IMR-90 (cell line): ENCODE measurements at regions not wholly inside any gene's neighbourhood (a gene's known extent, or its start where the extent isn't known, plus 50 kb on each side); places are given as distances from the start of the nearest gene placed in this dataset.
"Not testable (repeated sequence)": the region's sequence is repeated elsewhere in the genome, so short reads cannot be mapped to it uniquely, and the experiment has no call there.

Source experiments
- ATAC-seq: fragments of 200-7000 bp; cut with Tn5 transposase; 2 replicates; pipeline ENCODE4 v1.9.1; 2020; ENCODE audit warnings: low read depth, mild to moderate bottlenecking, moderate library complexity
- BruUV-seq: library from RNA; stranded (reverse); fragments of 400-500 nt; replicated peaks from 2 replicates; lab custom pipeline; 2021; lab: Mats Ljungman, UMichigan
- CTCF ChIA-PET: fragments of 300-600 bp; formaldehyde crosslinking; extraction: SDS; loops from one replicate; lab custom pipeline; 2021; ENCODE audit warnings: antibody characterized with exemption; lab: Yijun Ruan, JAX
- POLR2A ChIA-PET: fragments of 300-600 bp; sonication (Branson Sonifier 250); formaldehyde crosslinking; loops from one replicate; lab custom pipeline; 2022; ENCODE audit warnings: antibody characterized with exemption; ENCODE audit not compliant: unreplicated experiment; lab: Charles Lee
- DNase-seq: peaks from one replicate; pipeline ENCODE4 v3.0.0; 2013
- H2AFZ ChIP-seq: replicated peaks from 2 replicates; pipeline ENCODE3; 2013; ENCODE audit warnings: low read length, mild to moderate bottlenecking; ENCODE audit not compliant: poor library complexity
- H2AK5ac ChIP-seq: 2 replicates; pipeline ENCODE4 v1.6.1; 2013; ENCODE audit warnings: low read depth, low read length, inconsistent platforms
- H2AK9ac ChIP-seq: replicated peaks from 2 replicates; pipeline ENCODE3; 2013; ENCODE audit warnings: mild to moderate bottlenecking, low read depth, low read length, moderate library complexity; ENCODE audit not compliant: poor library complexity
- H2BK120ac ChIP-seq: 2 replicates; pipeline ENCODE4 v1.6.1; 2013; ENCODE audit warnings: low read depth, low read length, inconsistent platforms
- H2BK15ac ChIP-seq: 3 replicates; pipeline ENCODE4 v1.6.1; 2013; ENCODE audit warnings: low read depth, low read length, inconsistent platforms
- H2BK20ac ChIP-seq: 2 replicates; pipeline ENCODE4 v1.6.1; 2013; ENCODE audit warnings: low read depth, mild to moderate bottlenecking, inconsistent platforms, low read length, moderate library complexity
- H2BK5ac ChIP-seq: 2 replicates; pipeline ENCODE4 v1.6.1; 2013; ENCODE audit warnings: mild to moderate bottlenecking, low read depth, low read length, inconsistent platforms; ENCODE audit not compliant: poor library complexity, severe bottlenecking
- H3K14ac ChIP-seq: replicated peaks from 2 replicates; pipeline ENCODE4 v1.6.1; 2013; ENCODE audit warnings: low read depth, low read length, inconsistent platforms
- H3K18ac ChIP-seq: 2 replicates; pipeline ENCODE4 v1.6.1; 2013; ENCODE audit warnings: low read depth, low read length, control low read depth
- H3K23ac ChIP-seq: 2 replicates; pipeline ENCODE4 v1.6.1; 2013; ENCODE audit warnings: low read depth, low read length, inconsistent platforms
- H3K27ac ChIP-seq: 2 replicates; pipeline ENCODE4 v1.5.1; 2013; ENCODE audit warnings: mild to moderate bottlenecking, control low read depth, low read length; ENCODE audit not compliant: insufficient read depth
- H3K27me3 ChIP-seq: 2 replicates; pipeline ENCODE4 v1.6.1; 2013; ENCODE audit warnings: low read length; ENCODE audit not compliant: control insufficient read depth, insufficient read depth
- H3K36me3 ChIP-seq: 2 replicates; pipeline ENCODE4 v1.6.1; 2013; ENCODE audit warnings: low read length, mixed read lengths; ENCODE audit not compliant: control insufficient read depth, insufficient read depth
- H3K4ac ChIP-seq: 2 replicates; pipeline ENCODE4 v1.6.1; 2013; ENCODE audit warnings: low read depth, low read length, inconsistent platforms
- H3K4me1 ChIP-seq: 2 replicates; pipeline ENCODE4 v1.6.1; 2013; ENCODE audit warnings: low read length, mixed read lengths; ENCODE audit not compliant: control insufficient read depth, insufficient read depth
- H3K4me2 ChIP-seq: 2 replicates; pipeline ENCODE4 v1.6.1; 2013; ENCODE audit warnings: low read depth, mild to moderate bottlenecking, control low read depth, low read length, moderate library complexity
- H3K4me3 ChIP-seq: 2 replicates; pipeline ENCODE4 v1.5.1; 2013; ENCODE audit warnings: low read depth, mild to moderate bottlenecking, control low read depth, low read length, moderate library complexity; ENCODE audit not compliant: insufficient read depth
- H3K56ac ChIP-seq: 2 replicates; pipeline ENCODE4 v1.6.1; 2013; ENCODE audit warnings: low read length, inconsistent platforms; ENCODE audit not compliant: insufficient read depth; ENCODE audit errors: extremely low read depth
- H3K79me1 ChIP-seq, 2 experiments: 2 replicates each; pipeline ENCODE4 v1.6.1; 2013; ENCODE audit warnings: low read length in 2 of 2, inconsistent platforms in 1 of 2, low read depth in 1 of 2
- H3K9ac ChIP-seq: 2 replicates; pipeline ENCODE4 v1.6.1; 2013; ENCODE audit warnings: low read depth, low read length, control low read depth
- H3K9me1 ChIP-seq: 2 replicates; pipeline ENCODE4 v1.6.1; 2013; ENCODE audit warnings: low read length, inconsistent platforms; ENCODE audit not compliant: insufficient read depth
- H3K9me3 ChIP-seq: 2 replicates; pipeline ENCODE4 v1.6.1; 2013; ENCODE audit warnings: low read length; ENCODE audit not compliant: control insufficient read depth, insufficient read depth
- H4K20me1 ChIP-seq: 2 replicates; pipeline ENCODE4 v1.6.1; 2013; ENCODE audit warnings: low read length, inconsistent platforms; ENCODE audit not compliant: insufficient read depth
- H4K5ac ChIP-seq: 2 replicates; pipeline ENCODE4 v1.6.1; 2013; ENCODE audit warnings: mild to moderate bottlenecking, low read depth, low read length, control low read depth
- H4K8ac ChIP-seq, 2 experiments: 2 replicates each; pipeline ENCODE4 v1.6.1; 2013; ENCODE audit warnings: low read depth in 2 of 2, low read length in 2 of 2, control low read depth in 1 of 2, inconsistent platforms in 1 of 2
- H4K91ac ChIP-seq: 2 replicates; pipeline ENCODE4 v1.6.1; 2013; ENCODE audit warnings: low read depth, low read length, inconsistent platforms; ENCODE audit not compliant: insufficient read depth
- WGBS, 2 experiments: methylation state at CpG; one replicate each; pipeline versions ENCODE4 v1.1.5 to v1.1.7; 2013; ENCODE audit warnings: missing lambda C conversion rate in 2 of 2; ENCODE audit not compliant: insufficient read length in 1 of 2; ENCODE audit errors: extremely low coverage in 2 of 2; 5-methylcytosine and 5-hydroxymethylcytosine counted together
- dilution Hi-C: fragments of 300-500 bp; cut with HindIII; formaldehyde crosslinking; loops from one replicate; pipeline ENCODE4 v1.14.3; 2018; ENCODE audit warnings: low sequenced_read_pairs; ENCODE audit not compliant: unreplicated experiment
- in situ Hi-C: fragments of 300-500 bp; cut with MboI; formaldehyde crosslinking; loops from 3 replicates; pipeline ENCODE4 v1.14.3; 2019; ENCODE audit warnings: low sequenced_read_pairs, inconsistent platforms, mixed read lengths
- intact Hi-C: fragments of 100-400 bp; cut with micrococcal nuclease; formaldehyde crosslinking; loops from 2 replicates; pipeline ENCODE4 v1.10.0; 2022

- H3K9me3 ChIP-seq, BruUV-seq, H4K8ac ChIP-seq, H3K9me1 ChIP-seq, ATAC-seq, H3K4me3 ChIP-seq, H3K36me3 ChIP-seq, dilution Hi-C loops, H2AK9ac ChIP-seq, H2AFZ ChIP-seq, H2BK20ac ChIP-seq, POLR2A ChIA-PET, H3K56ac ChIP-seq, H3K23ac ChIP-seq, H4K20me1 ChIP-seq, H3K4me2 ChIP-seq, H3K18ac ChIP-seq, H3K14ac ChIP-seq, H4K91ac ChIP-seq, H2AK5ac ChIP-seq, in situ Hi-C loops, H3K4me1 ChIP-seq, H3K27me3 ChIP-seq, CTCF ChIA-PET, H4K5ac ChIP-seq, intact Hi-C loops, H3K79me1 ChIP-seq, H3K9ac ChIP-seq, H3K27ac ChIP-seq, DNase-seq, H3K4ac ChIP-seq, H2BK15ac ChIP-seq, H2BK5ac ChIP-seq: not testable (repeated sequence)
- 0 out of 2 replicates have a peak overlapping the region, but pooled peaks have one; percentile 27 for H2BK120ac ChIP-seq
- WGBS, 2 experiments: no CpG with 5 or more reads among the region's 4 CpGs
Observed at GRCh38 chr6:81948196-81948595, 195.7 kb upstream of the TENT5A start.
